Right hindlimb (tissue), 1 donor: ENCODE measurements at regions not wholly inside any gene's neighbourhood (a gene's known extent, or its start where the extent isn't known, plus 50 kb on each side); places are given as distances from the start of the nearest gene placed in this dataset.

Experiments used
- DNase-seq: peaks from one replicate; pipeline ENCODE4 v3.0.0-alpha.2; 2018

DNA sequence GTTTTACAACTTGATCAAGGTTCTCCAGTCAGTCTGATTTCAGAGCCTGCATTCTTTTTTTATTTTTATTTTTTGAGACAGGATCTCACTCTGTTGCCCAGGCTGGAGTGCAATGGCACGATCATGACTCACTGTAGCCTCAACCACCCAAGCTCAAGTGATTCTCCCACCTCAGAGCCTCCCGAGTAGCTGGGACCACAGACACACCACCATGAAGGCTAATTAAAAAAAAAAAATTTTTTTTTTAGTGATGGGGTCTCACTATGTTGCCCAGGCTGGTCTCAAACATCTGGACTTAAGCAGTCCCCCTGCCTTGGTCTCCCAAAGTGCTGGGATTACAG lies 117.2 kb upstream of the NAV2 start:
- no peak for DNase-seq

DNA sequence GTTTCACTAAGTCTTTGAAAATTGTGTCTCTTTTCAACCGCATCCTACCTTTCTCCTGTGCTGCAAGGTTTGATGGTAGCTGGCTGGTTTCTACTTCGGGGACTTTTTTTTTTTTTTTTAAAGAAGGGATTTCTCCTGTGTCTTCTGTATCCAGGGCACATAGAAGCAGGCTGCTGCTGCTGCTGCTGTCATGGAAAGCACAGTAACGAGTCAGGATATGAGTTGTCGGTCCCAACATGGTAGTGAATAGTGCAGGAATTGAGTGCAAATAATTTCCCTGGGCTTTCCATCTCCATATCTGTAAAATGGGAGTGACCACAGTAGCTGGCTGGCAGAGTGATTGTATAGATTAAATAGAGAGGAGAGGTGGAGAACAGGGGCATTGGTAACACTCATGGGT lies 118.3 kb upstream of the NAV2 start:
- no peak for DNase-seq

DNA sequence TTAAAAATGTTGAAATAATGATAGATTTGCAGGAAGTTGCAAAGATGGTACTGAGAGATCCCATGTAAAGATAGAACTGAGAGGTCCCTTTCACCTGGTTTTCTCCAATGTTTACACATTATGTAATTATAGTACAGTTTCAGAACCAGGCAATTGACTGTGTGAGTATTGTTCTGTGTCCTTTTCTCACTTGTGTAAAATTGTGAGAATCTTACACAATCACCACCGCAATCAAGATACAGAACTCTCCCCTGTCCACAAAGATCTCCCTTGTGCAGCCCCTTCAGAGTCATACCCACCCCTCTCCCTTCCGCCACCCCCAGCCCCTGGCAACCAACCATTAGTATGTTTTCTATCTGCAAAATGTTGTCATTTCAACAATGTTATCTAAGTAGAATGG lies 119.8 kb upstream of the NAV2 start:
- no peak for DNase-seq

DNA sequence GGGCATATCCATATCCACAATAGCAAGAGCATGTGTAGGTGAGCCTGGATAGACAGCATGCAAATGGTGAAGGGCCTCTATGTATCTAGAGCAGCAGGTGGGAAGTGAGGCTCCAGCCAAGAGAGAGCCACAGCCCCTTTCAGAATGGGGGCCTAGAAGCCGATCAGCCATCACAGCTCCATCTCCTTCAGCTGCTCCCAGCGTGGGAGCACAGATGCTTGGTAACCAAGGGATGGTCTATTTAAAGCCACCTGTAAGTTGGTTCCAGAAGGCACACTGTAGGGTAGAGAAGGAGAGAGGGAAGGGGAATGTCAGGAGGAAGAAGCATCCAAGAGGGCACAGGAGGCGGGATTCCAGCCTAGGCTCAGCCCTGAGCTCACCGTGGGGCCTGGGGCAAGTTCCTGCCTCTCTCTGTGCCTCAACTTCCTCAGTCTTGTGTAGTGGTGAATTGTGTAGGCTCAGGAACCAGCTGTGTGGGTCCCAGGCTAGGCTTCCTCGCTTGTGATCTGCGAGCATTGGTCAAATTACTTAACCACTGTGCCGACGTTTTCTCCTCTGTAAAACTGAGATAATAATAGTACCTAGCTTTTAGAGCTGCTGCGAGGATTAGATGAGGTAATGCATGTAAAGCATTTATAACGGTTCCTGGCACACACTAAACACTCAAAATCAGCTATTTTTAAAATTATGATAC lies 122.9 kb upstream of the NAV2 start:
- DNase-seq: no peak

DNA sequence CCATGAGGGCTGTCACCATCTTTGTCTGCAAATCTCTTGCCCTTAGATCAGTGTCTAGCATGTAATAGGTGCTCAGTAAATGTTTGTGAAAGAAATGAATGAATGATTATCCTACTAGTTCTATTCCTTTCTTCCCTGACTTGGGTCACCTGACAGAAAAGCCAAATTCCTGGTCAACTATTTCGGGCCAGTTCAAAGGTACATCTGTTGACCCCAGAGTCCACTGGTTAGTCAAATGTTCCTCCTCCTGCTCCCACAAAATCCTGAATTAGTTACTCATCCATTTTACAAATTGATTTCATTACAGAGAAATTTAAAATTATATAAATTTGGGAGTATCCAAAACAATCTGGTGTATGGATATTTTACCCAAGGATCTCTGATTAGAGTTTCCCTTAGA lies 124.7 kb upstream of the NAV2 start:
- no peak for DNase-seq

DNA sequence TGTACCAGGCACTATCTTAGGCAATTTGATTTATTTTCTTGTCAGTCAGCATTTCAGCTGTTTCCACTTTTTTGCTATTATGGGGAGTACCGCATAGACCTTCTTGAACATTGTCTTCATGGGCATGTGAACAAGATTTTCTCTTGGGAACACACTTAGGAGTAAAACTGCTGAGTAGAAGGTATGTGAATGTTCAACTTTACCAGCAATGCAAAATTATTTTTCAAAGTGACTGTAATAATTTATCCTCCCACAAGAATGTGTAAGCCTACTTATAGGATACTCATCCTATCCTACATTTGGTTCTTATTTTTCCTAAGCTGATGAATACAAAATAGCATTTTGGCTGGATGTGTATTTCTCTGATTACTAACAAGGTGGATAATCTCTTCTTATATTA lies 132.0 kb upstream of the NAV2 start:
- no peak for DNase-seq

DNA sequence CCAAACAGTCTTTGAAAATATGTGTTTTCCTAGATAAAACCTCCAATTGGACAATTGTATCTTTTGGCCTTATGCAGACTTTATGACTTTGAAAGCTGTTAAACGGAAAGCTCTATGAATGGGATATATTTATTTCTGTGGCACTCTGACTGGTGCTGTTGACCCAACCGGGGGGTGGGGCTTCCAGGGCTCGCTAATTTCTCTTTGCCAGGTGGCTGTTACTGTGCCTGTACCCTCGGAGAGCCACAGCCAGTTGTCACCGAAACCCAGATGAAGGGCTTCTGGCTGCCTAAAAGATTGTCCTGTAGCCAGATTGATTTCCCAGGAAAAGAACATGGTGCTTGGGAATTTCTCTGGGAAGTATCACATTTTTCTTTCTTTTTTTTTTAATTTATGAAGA lies 132.7 kb upstream of the NAV2 start:
- DNase-seq: no peak

DNA sequence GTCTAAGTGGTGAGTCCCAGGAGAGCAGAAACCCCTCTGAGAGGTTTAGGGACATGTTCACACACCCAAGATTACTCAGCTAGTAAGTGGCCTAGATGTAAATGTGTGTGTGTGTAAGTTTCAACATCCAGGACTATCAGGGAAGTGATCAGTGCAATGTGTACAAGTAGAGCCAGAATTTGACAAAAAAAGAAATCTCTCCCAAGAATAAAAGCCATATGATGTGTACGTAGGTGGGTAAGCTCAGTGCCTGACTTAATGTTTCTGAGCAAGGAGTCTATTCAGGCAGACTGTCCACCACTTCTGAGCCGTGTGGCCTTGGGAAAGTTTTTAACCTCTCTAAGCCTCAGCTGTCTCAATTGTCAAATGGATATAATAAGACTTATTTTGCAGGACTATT lies 133.8 kb upstream of the NAV2 start:
- no peak for DNase-seq

DNA sequence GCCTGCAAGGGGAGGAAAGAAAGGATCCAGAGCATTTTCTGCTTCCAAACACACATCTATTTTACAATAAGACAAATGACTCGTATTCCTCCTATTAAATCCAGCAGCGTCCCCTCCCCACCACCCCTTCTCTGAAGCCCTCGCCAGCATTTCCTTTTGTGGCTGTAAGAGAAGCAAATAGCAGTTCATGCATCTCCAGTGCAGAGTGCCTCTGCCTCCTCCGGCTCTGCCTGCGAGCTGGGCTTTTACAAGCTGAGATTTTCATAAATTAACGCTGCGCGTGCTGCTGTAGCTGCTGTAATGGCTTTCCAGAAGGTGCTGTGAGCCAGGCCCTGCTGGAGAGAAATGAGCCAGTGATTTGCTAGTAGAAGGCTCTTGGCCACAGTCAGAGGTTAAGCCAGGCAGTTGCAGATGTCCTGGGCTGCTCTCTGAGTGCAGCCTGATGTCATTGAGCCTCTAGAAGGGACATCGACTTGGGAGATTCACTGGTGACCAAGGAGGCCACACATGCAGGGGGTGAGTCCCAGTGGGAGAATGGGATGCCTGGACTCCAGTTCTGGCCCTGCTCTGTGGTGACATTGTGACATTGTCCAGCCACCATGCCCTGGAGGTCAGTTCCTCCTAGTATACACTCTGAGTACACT lies 134.5 kb upstream of the NAV2 start:
- DNase-seq: peak; percentile 79

DNA sequence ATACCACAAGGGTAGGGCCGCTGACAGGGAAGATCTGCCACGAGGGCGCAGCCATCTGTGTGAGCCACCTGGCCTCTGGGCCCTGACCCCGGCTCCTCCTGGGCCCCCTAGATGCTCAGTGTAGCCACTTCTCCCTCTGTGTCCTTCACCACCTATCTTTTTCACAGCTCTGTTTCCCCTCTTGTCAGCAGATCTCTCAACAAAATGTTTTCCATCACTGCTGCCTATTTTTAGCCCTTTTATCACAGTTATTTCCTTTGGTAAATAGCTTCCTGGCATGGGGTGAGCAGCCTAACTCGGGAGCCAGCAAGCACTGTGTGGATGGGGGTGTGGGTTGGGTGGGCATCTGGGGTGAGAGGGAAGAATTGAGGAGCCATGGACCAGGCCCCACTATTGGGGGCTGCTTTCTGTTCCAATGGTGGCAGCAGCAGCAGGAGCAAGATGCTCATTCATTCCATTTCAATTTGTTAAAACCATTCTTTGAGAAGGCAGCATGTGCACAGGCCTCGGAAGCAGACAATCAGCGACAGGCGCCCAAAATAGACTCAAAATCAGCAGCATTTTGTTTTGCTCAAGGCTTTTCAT lies 135.2 kb upstream of the NAV2 start:
- no peak for DNase-seq

DNA sequence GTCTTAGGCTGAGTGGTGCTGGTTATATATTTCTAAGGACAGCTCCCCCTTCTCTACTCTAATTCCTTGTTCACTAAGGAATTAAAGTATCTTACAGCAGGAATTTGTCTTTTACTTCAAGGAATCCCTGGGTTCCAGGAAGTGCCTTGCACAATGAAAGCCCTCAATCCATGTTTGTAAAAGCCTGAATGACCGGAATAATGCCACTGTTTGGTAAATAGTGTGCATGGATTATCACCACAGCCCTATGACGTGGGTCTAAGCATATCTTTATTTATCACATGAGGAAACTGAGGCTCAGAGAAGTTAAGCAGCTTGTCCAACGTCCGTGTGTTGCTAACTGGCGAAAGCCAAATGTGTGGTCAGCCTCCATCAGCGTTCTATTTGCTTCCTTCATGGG lies 135.7 kb upstream of the NAV2 start:
- DNase-seq: no peak

DNA sequence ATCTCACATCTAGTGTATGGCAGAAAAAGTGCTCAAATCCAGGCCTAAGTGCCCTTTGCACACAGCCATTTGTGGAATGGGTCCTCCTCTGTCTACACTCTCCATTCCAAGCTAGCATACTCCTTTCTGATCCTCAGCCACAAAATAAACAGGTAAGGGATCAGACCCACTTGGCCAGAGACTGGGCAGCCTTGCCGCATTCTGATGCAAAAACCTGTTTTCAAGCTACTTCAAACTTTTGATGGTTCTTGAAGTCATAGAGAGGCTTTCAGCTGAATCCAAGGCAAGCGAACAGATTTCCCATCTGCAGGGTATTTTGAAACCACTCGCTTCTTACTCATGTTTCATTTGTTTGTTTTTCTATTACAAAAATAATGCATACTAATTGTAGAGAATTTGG lies 136.6 kb upstream of the NAV2 start:
- no peak for DNase-seq

DNA sequence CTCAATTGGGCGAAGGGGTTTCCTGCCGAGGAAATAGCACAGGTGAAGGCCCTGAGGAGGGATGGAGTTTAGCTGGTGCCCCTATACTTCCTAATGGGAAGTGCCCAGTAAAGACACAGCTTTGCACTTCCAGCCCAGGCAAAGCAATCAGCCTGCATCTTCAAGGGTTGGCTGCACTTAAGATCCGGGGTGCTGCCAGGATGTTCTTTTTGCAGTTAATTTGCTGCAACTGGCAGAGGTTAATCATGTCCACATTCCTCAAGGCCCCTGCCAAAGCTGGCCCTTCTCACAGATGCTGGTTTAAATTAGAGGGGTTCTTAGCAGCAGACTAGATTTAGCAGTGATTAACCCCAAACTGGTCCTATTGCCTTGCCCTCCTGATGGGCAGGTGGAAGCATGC lies 137.7 kb upstream of the NAV2 start:
- DNase-seq: no peak

DNA sequence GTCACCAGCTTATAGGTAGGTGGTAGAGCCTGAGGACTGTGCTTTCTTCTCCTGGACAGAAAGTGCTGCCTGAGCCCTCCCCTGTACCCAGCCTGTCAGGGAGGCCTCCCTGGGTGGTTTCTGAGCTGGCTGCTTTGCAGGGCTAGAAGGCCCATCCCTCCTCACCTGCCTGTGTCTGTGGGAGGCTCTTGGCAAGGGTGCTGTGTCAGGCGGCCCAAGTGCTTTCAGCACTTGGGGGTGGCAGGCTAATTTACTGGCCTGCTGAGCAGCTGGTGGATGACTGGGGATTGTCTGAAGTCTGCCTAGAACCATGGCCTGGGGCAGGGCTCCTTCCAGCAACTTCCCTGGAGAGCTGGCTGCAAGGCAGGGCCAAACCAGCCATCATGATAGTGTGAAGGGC lies 139.0 kb upstream of the NAV2 start:
- no peak for DNase-seq

DNA sequence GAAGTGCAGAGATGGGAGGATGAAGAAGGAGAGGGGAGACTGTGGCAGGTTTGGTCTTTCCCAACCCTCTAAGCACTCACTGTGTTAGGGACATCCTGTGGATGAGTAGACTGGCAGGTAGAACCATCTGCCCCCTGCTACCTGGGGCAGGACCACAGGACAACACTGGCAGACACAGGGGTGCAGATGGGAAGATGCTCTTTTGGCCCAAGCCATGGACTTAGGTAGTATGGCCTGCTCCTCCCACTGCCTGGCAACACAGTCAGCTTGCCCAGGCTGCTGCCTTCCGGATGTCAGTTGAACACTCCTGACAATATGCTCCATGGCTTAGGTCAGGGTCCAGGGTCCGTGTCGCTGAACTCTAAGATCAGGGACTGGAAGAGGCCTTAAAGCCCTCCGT lies 140.7 kb upstream of the NAV2 start:
- no peak for DNase-seq

DNA sequence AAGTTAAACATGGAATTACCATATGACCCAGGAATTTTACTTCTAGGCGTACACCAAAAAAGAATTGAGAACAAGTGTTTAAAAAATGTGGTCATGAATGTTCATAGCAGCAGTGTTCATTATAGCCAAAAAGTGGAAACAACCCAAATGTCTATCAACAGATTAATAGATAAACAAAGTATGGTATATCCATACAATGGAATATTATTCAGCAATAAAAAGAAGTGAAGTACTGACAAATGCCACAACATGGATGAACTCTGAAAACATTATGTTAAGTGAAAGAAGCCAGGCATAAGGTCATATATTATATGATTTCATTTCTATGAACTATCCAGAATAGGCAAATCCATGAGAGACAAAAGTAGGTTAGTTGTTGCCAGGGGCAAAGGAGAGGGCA lies 141.7 kb upstream of the NAV2 start:
- DNase-seq: no peak

DNA sequence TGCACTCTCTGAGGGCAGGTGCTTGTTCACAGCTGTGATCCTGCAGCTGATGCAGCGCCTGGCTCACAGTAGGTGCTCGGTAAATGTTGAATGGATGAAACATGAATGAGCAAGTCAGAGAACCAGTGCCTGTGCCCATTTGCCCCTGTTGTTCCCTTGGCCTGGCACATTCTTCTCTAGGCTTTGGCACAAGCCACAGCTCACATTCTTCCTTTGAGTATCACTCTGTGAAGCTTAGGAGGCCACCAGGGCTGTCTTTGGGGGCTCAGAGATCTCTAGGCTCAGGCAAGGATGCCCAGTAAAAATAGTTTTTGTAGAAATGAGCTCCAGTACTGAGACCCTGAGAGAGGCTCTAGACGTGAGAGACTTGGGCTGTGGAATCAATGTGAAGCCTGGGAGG lies 144.6 kb upstream of the NAV2 start:
- no peak for DNase-seq

DNA sequence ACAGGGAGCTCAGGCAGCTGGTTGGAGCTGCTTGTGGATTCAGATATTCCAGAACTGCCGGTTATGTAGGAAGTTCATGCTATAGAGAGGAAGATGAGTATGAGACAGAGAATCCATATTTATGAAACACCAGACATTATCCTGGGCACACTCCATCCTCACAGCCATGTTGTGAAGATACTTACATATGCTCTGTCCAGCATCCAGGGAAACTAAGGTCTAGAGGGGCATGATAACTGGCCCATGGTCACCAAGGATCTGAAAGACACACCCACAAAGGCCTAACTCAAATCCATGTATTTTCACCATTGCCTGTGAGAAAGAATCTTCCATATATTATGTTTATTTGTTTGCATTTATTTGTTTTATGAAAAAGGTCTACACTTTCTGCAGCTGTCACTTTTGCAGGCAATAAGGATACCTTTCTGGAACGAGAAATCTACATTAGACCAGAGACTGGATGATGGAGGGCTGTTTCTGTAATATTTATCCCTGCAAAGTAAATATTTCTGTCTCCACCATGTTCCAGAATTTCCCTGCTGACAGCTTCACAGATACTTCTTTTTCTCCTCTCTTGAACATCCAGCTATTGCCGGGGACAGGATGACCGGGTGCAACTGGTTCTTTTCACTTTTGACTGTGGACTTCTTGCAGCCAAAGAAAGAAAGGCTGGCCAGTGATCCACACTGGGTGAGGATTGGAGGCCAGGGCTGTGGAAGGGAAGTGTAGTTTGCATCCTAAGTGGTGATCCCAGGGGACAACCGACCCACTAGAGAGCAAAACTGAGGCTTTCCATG lies 145.9 kb upstream of the NAV2 start:
- DNase-seq: no peak

DNA sequence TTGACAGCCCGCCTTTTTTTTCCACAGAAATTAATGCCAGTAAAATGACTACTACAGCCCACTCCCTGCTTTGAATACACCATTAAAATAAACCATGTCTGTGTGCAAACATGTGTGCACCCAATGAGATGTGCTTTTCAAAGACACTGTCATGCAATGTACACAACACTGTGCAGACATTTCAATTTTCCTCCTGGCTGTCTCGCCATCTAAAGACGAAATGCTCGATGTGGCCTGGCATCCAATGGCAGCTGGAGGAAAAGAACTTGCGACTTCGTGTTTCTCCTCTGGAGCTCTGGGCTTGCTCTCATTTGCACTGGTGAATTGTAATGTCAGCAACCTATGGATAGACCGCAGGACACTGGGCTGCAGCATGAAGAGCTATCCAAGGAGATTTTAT lies 147.0 kb upstream of the NAV2 start:
- DNase-seq: no peak

DNA sequence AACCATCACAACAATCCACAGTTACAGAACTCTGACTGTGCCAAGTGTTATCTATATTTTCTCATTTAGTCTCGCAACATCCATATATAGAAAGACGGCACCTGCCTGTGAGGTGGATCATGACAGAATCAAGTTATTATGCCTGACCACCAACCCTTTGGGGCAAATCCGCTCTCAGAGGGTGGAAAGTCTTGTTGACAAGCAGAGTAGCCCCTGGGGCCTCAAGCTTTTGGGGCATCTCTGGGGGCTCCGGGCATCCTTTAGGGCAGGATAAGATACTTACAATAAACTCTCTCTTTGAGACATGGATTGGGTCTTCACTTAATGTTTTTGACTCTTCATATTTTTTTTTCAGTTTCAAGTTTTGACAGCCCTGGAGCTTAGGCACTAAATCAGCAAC lies 150.5 kb upstream of the NAV2 start:
- DNase-seq: no peak

DNA sequence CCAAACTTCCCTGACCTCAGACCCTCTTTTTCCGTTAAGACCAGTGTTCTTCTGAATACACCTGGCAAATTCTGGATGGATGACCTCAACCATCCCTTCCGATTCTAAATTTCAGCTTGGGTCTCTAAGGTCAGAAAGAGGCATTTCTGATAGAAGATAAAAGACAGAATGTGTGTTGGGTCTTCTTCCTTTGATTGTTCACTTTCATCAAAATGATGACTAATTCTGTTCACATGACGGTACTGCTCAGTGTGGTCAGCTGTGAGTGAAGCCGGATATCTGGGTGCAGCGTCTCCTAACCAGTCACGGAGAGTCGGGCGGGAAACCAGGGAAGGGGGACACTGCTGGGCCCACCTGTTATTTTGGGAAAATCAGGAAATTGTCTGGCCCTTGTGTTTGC lies 151.6 kb upstream of the NAV2 start:
- DNase-seq: no peak

DNA sequence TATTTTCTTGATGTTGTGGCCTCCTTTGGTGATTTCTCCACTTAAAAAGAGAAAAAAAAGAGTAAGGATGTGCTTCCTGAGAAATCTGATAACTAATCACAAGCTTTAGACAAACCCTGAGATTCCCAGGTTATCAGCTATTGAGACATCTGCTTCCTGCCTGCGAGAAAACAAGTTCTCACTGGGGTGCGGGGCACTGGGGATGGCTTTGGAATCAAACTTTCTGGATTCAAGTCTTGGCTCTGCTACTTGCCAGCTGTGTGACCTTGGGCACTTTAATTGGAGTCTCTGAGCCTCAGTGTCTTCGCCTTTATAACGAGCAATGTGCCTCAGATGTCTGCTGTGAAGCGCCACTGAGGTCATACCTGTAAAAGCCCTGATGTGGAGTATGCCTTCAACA lies 152.5 kb upstream of the NAV2 start:
- DNase-seq: no peak

DNA sequence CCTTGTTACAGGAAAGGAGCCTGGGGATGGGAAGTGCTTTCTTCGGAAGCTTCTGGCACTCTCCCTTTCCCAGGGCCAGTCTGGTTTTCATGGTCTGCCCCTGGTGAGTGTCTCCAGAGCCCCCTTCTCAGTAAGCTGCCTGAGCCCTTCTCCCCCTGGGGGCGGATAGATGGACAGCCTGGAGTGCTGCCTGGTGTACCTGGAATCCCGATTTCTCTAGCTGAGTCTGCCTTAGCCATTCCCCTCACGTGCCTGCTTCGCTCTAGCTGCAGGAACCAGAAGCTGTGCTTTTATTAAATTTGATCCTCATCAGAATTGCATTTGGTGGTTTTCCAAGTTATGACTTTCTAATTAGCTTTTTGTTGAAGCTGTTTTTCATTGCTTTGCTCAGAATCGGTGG lies 152.9 kb upstream of the NAV2 start:
- no peak for DNase-seq
